ENCODE measurements at regions not wholly inside any gene's neighbourhood (a gene's known extent, or its start where the extent isn't known, plus 50 kb on each side); places are given as distances from the start of the nearest gene placed in this dataset.

- TF ChIP-seq EP300 (IDR thresholded peaks at IDR 0.05) (no peak), CTCF (IDR thresholded peaks at IDR 0.05) (no peak), POLR2AphosphoS5 (IDR thresholded peaks at IDR 0.05) (no peak), POLR2A (IDR thresholded peaks at IDR 0.05) (no peak)
- H3K9me3 ChIP-seq = no peaks in the 10 kb centered on the region
- no peaks in the 10 kb centered on the region for H3K27me3 ChIP-seq
- no peak overlapping the region for H3K4me3 ChIP-seq
- 96% methylated on average over 3 of the region's 3 CpGs for WGBS
- DNase-seq (ENCODE audit: low spot score in 2 of 2) = no peak
- H3K36me3 ChIP-seq = no peaks in the 10 kb centered on the region
- no peak overlapping the region for H3K27ac ChIP-seq
- H3K4me1 ChIP-seq = peaks cover 35% of the 10 kb centered on the region
Observed at GRCh38 chr10:78808736-78809367, 259.9 kb upstream of the ZMIZ1 start.

GRCh38 chr10:78811174-78811573, 257.6 kb upstream of the ZMIZ1 start:
- Histone ChIP-seq H3K4me3 (no peak overlapping the region), H3K4me1 (peaks cover 11% of the 10 kb centered on the region), H3K27me3 (no peaks in the 10 kb centered on the region), H3K27ac (no peak overlapping the region), H3K36me3 (no peaks in the 10 kb centered on the region), H3K9me3 (no peaks in the 10 kb centered on the region)
- no peak for DNase-seq (ENCODE audit: low spot score in 2 of 2)
- WGBS = 85% methylated on average over 2 of the region's 3 CpGs
- no peak for TF ChIP-seq POLR2AphosphoS5 (IDR thresholded peaks at IDR 0.05)
- no peak for TF ChIP-seq EP300 (IDR thresholded peaks at IDR 0.05)
- no peak for TF ChIP-seq POLR2A (IDR thresholded peaks at IDR 0.05)
- no peak for TF ChIP-seq CTCF (IDR thresholded peaks at IDR 0.05)

- Histone ChIP-seq H3K36me3 (no peaks in the 10 kb centered on the region), H3K27ac (no peak overlapping the region), H3K9me3 (no peaks in the 10 kb centered on the region), H3K4me3 (no peak overlapping the region), H3K27me3 (no peaks in the 10 kb centered on the region), H3K4me1 (peaks cover 5% of the 10 kb centered on the region)
- DNase-seq (ENCODE audit: low spot score in 2 of 2) = no peak
- no peak for TF ChIP-seq POLR2AphosphoS5 (IDR thresholded peaks at IDR 0.05)
- no peak for TF ChIP-seq POLR2A (IDR thresholded peaks at IDR 0.05)
- no peak for TF ChIP-seq CTCF (IDR thresholded peaks at IDR 0.05)
- no peak for TF ChIP-seq EP300 (IDR thresholded peaks at IDR 0.05)
- WGBS = 90% methylated on average over 4 of the region's 4 CpGs
Observed at GRCh38 chr10:78812571-78813318, 256.0 kb upstream of the ZMIZ1 start.

- no peaks in the 10 kb centered on the region for H3K27me3 ChIP-seq
- no peak overlapping the region for H3K27ac ChIP-seq
- no peaks in the 10 kb centered on the region for H3K36me3 ChIP-seq
- peaks cover 7% of the 10 kb centered on the region for H3K4me1 ChIP-seq
- H3K4me3 ChIP-seq = no peak overlapping the region
- WGBS = 88% methylated on average over 1 of the region's 1 CpG
- no peaks in the 10 kb centered on the region for H3K9me3 ChIP-seq
- DNase-seq (ENCODE audit: low spot score in 2 of 2) = no peak
- TF ChIP-seq EP300 (IDR thresholded peaks at IDR 0.05) = no peak
- no peak for TF ChIP-seq POLR2A (IDR thresholded peaks at IDR 0.05)
- no peak for TF ChIP-seq CTCF (IDR thresholded peaks at IDR 0.05)
- no peak for TF ChIP-seq POLR2AphosphoS5 (IDR thresholded peaks at IDR 0.05)
Observed at GRCh38 chr10:78813526-78813925, 255.2 kb upstream of the ZMIZ1 start.

GRCh38 chr10:78813998-78814399, 254.8 kb upstream of the ZMIZ1 start:
- DNase-seq (ENCODE audit: low spot score in 2 of 2) = no peak
- H3K4me1 ChIP-seq = peaks cover 7% of the 10 kb centered on the region
- no peaks in the 10 kb centered on the region for H3K27me3 ChIP-seq
- no peak overlapping the region for H3K27ac ChIP-seq
- H3K9me3 ChIP-seq = no peaks in the 10 kb centered on the region
- no peaks in the 10 kb centered on the region for H3K36me3 ChIP-seq
- TF ChIP-seq EP300 (IDR thresholded peaks at IDR 0.05) (no peak), POLR2A (IDR thresholded peaks at IDR 0.05) (no peak), CTCF (IDR thresholded peaks at IDR 0.05) (no peak), POLR2AphosphoS5 (IDR thresholded peaks at IDR 0.05) (no peak)
- H3K4me3 ChIP-seq = no peak overlapping the region
- WGBS = 76% methylated on average over 6 of the region's 6 CpGs

Data from suprapubic skin (tissue), 4 donors.